ENCODE measurements at regions not wholly inside any gene's neighbourhood (a gene's known extent, or its start where the extent isn't known, plus 50 kb on each side); places are given as distances from the start of the nearest gene placed in this dataset.
"Not testable (repeated sequence)": the region's sequence is repeated elsewhere in the genome, so short reads cannot be mapped to it uniquely, and the experiment has no call there.

DNA sequence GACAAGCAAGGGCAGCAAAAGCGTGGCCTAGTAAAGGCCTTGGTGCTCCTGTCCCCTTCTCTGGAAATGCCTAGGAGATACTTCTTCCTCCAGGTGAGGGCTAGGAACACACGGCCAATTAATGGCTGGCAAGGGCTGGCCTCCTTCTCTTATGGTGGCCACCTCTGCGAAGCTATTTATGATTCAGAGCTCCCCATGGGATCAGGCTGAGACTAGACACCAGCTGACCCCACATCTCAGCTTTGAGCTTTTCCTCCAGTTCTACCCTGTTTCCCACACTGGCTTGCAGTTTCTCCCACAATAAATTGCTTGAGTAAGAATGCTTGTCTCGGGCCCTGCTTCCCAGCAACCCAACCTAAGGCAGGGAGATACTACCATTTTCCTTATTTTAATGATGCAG, 53.7 kb downstream of the CAMK2N1 start:
- DNase-seq = no peak

DNA sequence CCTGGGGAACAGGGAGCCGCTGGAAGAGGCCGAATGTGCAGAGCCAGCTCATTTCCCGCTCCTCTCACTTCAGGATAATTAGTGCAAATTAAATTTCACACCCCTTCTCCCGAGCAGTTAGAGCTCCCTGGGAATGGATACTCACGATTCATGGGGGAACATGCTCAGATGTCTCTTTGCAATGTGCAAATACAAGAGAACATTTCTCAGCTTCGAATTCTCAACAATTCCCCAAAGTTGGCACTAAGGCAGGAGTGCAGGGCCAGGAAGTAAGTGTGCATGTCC, 54.9 kb downstream of the CAMK2N1 start:
- no peak for DNase-seq

GRCh38 chr1:20430355-20431175, 55.4 kb downstream of the CAMK2N1 start:
- DNase-seq = peak; percentile 13 to 51 (median 27)

- DNase-seq = no peak
These were observed 56.7 kb downstream of the CAMK2N1 start for GRCh38 chr1:20429296-20429695.

DNA sequence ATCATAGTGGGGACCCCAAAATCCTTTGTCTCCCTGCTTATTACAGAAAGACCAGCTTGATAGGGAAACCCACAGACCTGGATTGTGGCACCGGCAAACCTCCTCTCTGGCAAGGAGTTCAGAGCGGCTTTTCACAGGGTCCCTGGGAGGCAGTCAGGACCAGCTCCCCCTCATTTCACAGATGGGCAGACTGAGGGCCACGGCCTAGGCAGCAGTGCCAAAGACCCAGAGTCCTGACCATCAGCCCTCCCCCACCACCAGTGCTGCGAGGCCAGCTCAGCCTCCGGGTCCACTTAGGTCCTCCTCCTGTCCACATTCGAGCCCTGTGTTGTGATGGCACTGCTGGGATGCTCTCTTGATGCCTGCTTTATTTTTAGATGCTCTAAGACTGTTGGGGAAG, 57.2 kb downstream of the CAMK2N1 start:
- DNase-seq = no peak

DNA sequence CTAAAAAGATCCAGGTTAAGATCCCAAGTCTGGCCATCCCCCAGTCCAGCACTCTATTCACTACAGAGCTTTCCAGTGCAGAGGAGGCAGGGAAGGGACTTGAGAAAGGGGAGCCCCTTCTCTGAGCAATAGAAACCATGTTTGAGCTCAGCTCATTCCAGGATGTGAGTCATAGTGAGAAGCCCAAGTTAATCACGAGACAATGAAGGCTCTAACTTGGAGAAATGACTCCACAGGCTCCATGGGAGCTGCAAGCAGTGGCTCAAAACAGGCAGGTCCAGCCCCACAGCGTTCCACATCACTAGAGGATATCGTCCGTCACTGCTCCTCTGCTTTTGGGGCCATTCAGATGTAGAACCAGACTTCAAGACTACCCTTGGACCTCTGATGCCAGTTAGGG, 59.1 kb downstream of the CAMK2N1 start:
- peak; percentile 15 to 55 (median 40) for DNase-seq

DNA sequence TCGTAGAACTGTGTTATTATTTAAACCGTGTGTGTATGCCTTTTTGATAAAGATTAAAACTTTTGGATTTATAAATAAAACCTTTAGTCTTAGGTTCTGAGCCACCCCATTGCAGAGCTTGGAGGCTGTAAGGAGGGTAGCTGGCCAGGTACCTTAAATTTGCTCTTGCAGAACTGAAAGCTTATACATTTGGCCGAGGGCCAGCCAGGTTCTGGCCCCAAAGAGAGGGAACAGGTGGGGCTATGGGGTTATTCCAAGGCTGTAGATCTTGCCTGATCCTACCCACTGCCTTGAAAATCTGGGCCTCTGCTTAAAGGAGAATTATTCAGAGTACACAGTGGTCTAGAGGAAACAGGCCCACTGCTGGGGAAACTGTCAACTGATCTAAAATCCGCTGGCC, 59.6 kb downstream of the CAMK2N1 start:
- DNase-seq = no peak

DNA sequence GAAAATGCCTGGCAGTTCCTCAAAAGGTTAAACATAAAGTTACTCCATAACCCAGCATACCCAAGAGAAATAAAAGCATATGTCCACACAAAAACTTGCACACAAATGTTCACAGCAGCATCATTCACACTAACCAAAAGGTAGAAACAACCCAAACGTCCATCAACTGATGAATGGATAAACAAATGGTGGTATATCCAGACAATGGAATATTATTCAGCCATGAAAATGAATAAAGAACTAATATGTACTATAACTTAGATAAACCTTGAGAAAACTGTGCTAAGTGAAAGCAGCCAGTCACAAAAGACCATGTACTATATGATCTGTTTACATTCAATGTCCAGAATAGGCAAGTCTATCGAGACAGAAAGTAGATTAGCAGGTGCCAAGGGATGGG, 60.4 kb downstream of the CAMK2N1 start:
- DNase-seq = no peak

DNA sequence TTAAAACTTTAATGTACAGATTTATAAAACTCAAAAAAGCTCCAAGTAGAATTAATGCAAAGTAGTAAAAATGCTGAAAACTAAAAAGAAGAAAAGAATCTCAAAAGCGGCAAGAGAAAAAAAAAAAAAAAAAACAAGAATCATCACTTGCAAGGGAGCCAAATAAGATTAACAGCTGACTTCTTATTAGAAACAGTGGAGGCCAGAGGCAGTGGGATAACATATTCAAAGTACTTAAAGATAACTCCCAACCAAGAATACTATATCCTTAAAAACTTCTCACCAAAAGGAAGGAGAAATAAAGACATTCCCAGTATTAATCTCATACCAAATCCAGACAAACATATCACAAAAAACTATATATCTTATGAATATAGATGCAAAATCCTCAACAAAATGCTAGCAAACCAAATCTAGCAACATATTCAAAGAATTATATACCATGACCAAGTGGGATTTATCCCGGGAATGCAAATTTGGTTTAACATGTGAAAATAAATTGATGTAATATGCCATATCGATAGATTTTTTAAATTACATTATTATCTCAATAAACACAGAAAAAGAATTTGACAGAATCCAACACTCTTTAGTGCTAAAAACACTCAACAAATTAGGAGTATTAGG, 62.7 kb downstream of the CAMK2N1 start:
- no peak for DNase-seq

- DNase-seq = no peak
These were observed 64.6 kb downstream of the CAMK2N1 start for GRCh38 chr1:20421441-20421840.

DNA sequence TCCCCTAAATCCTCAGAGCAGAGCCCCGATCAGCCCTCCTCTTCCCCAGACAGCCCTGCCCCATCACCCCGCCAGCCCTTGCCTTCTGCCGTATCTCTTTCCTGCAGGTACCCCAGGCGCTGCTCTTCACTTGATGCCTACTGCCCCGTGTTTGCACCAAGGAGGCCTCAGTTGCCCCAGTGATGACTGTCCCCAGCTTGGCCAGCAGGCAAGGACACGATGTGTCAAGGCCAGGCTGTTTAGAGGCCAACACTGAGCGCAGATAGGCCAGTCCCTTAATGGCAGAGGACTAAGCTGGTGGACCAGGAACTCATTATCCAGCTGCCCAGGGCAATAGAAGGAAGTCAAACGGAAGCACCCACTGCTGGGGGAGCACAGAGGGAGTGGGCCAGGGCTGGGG, 68.4 kb downstream of the CAMK2N1 start:
- no peak for DNase-seq

DNA sequence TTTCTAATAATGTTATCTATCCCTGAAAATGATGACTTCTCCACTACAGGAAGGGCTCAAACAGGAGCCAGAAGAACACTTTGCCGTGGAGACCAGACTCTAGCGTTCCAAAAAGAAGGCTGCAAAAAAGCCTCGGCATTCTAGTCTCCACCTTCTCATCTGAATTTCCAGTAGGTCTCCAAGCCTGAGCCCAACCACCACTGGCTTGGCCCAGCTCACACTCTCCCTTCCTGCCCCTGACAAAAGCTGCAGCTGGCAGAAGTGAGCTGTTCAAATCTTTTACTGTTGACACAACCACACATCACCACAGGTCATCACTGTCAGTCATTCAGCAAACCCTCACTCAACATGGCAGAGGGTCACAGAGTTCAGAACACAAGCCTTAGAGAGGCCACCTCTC, 69.3 kb downstream of the CAMK2N1 start:
- no peak for DNase-seq

DNA sequence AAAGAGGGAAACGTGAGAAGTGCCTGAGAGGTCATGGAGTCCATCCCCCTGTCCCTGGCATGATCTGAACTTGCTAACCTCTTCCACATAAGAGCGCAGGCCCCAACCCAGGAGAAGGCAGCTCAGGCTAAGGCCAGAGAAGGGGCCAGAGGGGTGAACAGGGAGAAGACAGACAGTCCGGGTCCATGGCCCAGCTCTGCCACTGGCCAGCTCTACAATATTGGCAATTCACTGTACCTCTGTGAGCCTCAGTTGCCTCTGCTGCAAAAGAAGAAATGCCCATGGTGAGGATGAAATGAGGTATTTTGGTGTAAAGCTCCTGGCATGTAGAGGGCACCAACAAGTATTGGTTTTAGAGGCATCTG, 72.3 kb downstream of the CAMK2N1 start:
- no peak for DNase-seq

GRCh38 chr1:20413136-20413775, 72.8 kb downstream of the CAMK2N1 start:
- DNase-seq = no peak

- DNase-seq = peak; percentile 5 to 31 (median 14)
These were observed 74.6 kb downstream of the CAMK2N1 start for GRCh38 chr1:20411196-20411980.

DNA sequence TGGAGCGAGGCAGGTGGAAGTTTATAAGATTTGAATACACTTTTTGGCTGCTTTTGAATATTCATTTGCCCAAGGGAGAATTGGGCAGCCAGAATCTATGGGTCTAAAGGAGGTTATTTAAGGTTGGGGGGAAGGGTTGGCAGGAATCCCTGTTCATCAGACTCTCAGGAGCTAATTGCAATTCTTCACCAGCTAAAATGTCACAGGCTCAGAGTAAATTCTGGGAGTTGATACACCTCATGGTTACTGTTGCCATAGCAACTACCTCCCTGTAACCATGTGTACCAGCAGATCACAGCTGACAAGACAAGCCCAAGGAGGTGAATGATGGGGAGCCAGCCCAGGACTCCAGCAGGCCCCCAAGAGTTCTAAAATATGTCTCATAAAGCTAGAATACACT, 75.5 kb downstream of the CAMK2N1 start:
- DNase-seq = no peak

DNA sequence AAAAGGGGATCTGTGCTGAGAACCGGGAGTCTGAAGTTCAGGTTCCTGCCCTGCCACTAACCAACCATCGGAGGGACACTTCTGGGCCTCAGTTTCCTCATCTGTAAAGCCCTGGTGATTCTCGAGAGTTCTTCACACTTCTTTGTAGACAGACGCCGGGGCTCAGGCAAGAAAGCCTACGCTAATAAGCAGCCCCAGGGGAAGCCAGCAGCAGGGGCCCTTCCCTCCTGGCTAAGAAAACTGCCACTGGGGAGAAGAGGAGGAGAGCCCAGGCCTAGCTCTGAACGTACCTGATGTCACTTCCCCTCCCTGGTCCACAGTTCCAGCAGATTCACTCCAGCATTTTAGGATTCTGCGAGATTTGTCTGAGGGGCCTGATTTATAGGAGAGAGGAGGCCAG, 76.0 kb downstream of the CAMK2N1 start:
- DNase-seq = no peak

GRCh38 chr1:20409012-20409411, 77.0 kb downstream of the CAMK2N1 start:
- no peak for DNase-seq

DNA sequence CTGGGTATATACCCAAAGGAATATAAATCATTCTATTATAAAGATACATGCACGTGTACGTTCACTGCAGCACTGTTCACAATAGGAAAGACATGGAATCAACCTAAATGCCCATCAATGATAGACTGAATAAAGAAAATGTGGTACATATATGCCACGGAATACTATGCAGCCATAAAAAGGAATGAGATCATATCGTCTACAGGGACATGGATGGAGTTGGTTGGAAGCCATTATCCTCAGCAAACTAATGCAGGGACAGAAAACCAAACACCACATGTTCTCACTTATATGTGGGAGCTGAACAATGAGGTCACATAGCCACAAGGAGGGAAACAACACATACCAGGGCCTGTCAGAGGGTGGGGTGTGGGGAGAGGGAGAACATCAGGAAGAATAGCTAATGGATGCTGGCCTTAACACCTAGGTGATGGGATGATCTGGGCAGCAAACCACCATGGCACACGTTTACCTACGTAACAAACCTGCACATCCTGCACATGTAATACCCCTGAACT, 77.8 kb downstream of the CAMK2N1 start:
- DNase-seq = not testable (repeated sequence)

GRCh38 chr1:20405893-20406604, 80.0 kb downstream of the CAMK2N1 start:
- DNase-seq = no peak

DNA sequence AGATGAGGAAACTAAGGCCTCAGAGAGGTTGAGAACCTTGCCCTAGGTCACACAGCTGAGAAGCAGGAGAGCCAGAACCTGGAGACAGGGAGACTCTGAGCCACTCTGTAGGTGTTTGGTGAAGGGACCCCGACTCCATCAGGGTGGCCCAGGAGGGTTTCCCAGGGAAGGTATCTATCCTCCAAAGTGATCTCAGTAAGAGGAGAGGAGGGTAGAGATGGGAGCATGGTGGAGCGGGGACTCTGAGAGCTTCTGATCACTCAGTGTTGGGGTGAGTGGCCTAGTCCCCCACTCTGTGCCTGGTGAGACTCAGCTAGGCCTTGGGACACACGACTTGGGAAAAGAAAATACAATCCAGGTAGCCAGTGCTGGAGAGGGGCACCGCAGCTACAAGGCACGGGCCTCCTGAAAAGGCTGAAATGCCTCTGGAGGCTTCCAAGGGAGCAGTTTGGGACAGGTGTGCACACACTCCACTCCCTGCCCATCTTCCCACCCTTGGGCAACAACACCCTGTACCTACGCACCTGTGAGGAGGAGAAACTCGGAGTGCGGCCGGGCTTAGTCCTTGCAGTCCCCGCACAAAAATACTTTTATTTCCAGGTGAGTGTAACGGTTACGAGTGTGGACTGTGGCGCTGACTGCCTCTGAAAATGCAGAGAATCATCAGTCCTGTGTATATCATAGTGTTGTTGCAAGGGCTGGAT, 80.8 kb downstream of the CAMK2N1 start:
- no peak for DNase-seq
